Dendritic cell treated with granulocyte-macrophage colony-stimulating factor and Interleukin-4, amounts not matched to agents 40 ng/mL and 50 ng/mL, for 4 days (primary cell): ENCODE measurements at regions not wholly inside any gene's neighbourhood (a gene's known extent, or its start where the extent isn't known, plus 50 kb on each side); places are given as distances from the start of the nearest gene placed in this dataset.
"Not testable (repeated sequence)": the region's sequence is repeated elsewhere in the genome, so short reads cannot be mapped to it uniquely, and the experiment has no call there.

Source experiments
- H3K27ac Mint-ChIP-seq: one replicate; pipeline ENCODE4 v1.8.0; 2022; ENCODE audit warnings: mild to moderate bottlenecking, mixed read lengths
- H3K27me3 Mint-ChIP-seq: one replicate; pipeline ENCODE4 v1.8.0; 2022; ENCODE audit warnings: mild to moderate bottlenecking, mixed read lengths
- H3K36me3 Mint-ChIP-seq: one replicate; pipeline ENCODE4 v1.8.0; 2022; ENCODE audit warnings: low read depth, mixed read lengths
- H3K4me1 Mint-ChIP-seq: one replicate; pipeline ENCODE4 v1.8.0; 2022; ENCODE audit warnings: low read depth, mixed read lengths
- H3K4me3 Mint-ChIP-seq: one replicate; pipeline ENCODE4 v1.8.0; 2022; ENCODE audit warnings: mild to moderate bottlenecking, moderate library complexity, mixed read lengths
- H3K9me3 Mint-ChIP-seq: one replicate; pipeline ENCODE4 v1.8.0; 2022; ENCODE audit warnings: mixed read lengths
- intact Hi-C: fragments of 100-400 bp; cut with micrococcal nuclease; formaldehyde crosslinking; loops from one replicate; pipeline ENCODE4 v1.15.0; 2022

- intact Hi-C loops = no loop called here
- no peaks in the 10 kb centered on the region for H3K9me3 Mint-ChIP-seq
- H3K36me3 Mint-ChIP-seq = no peaks in the 10 kb centered on the region
- H3K4me3 Mint-ChIP-seq = no peak overlapping the region
- no peaks in the 10 kb centered on the region for H3K4me1 Mint-ChIP-seq
- H3K27me3 Mint-ChIP-seq = no peaks in the 10 kb centered on the region
- H3K27ac Mint-ChIP-seq = no peak overlapping the region
Measured at GRCh38 chr5:25552871-25553481, 908.2 kb upstream of the CDH10 start.

- intact Hi-C loops = no loop called here
- no peak overlapping the region for H3K4me3 Mint-ChIP-seq
- no peaks in the 10 kb centered on the region for H3K4me1 Mint-ChIP-seq
- H3K9me3 Mint-ChIP-seq = no peaks in the 10 kb centered on the region
- H3K27ac Mint-ChIP-seq = no peak overlapping the region
- no peaks in the 10 kb centered on the region for H3K27me3 Mint-ChIP-seq
- no peaks in the 10 kb centered on the region for H3K36me3 Mint-ChIP-seq
Measured at GRCh38 chr5:25550793-25551192, 906.0 kb upstream of the CDH10 start.

GRCh38 chr5:25544652-25545249 is 900.0 kb upstream of the CDH10 start:
- no peaks in the 10 kb centered on the region for H3K36me3 Mint-ChIP-seq
- H3K27ac Mint-ChIP-seq = no peak overlapping the region
- H3K27me3 Mint-ChIP-seq = no peaks in the 10 kb centered on the region
- H3K4me3 Mint-ChIP-seq = no peak overlapping the region
- H3K9me3 Mint-ChIP-seq = no peaks in the 10 kb centered on the region
- no peaks in the 10 kb centered on the region for H3K4me1 Mint-ChIP-seq
- intact Hi-C loops = no loop called here

- Mint-ChIP-seq H3K9me3 (no peaks in the 10 kb centered on the region), H3K27me3 (no peaks in the 10 kb centered on the region), H3K36me3 (no peaks in the 10 kb centered on the region), H3K27ac (no peak overlapping the region), H3K4me1 (no peaks in the 10 kb centered on the region), H3K4me3 (no peak overlapping the region)
- intact Hi-C loops = no loop called here
Measured at GRCh38 chr5:25540628-25541027, 895.9 kb upstream of the CDH10 start.

GRCh38 chr5:25539536-25539935 is 894.8 kb upstream of the CDH10 start:
- Mint-ChIP-seq H3K9me3 (no peaks in the 10 kb centered on the region), H3K4me1 (no peaks in the 10 kb centered on the region), H3K4me3 (no peak overlapping the region), H3K27me3 (no peaks in the 10 kb centered on the region), H3K36me3 (no peaks in the 10 kb centered on the region), H3K27ac (no peak overlapping the region)
- intact Hi-C loops = no loop called here

- H3K27me3 Mint-ChIP-seq, H3K9me3 Mint-ChIP-seq, intact Hi-C loops, H3K27ac Mint-ChIP-seq, H3K36me3 Mint-ChIP-seq, H3K4me1 Mint-ChIP-seq, H3K4me3 Mint-ChIP-seq: not testable (repeated sequence)
Measured at GRCh38 chr5:25536461-25536860, 891.7 kb upstream of the CDH10 start.

- Mint-ChIP-seq H3K4me1 (no peaks in the 10 kb centered on the region), H3K4me3 (no peak overlapping the region), H3K27me3 (no peaks in the 10 kb centered on the region), H3K36me3 (no peaks in the 10 kb centered on the region), H3K27ac (no peak overlapping the region), H3K9me3 (peaks cover 10% of the 10 kb centered on the region)
- intact Hi-C loops = no loop called here
Measured at GRCh38 chr5:25516141-25516540, 871.4 kb upstream of the CDH10 start.

GRCh38 chr5:25515525-25515924 is 870.7 kb upstream of the CDH10 start:
- H3K36me3 Mint-ChIP-seq = no peaks in the 10 kb centered on the region
- intact Hi-C loops = no loop called here

GRCh38 chr5:25510692-25511091 is 865.9 kb upstream of the CDH10 start:
- H3K4me3 Mint-ChIP-seq, intact Hi-C loops, H3K27me3 Mint-ChIP-seq, H3K9me3 Mint-ChIP-seq, H3K27ac Mint-ChIP-seq, H3K4me1 Mint-ChIP-seq, H3K36me3 Mint-ChIP-seq: not testable (repeated sequence)

More at GRCh38 chr5:25515525-25515924, 870.7 kb upstream of the CDH10 start:
- H3K4me1 Mint-ChIP-seq = no peaks in the 10 kb centered on the region
- H3K27me3 Mint-ChIP-seq = no peaks in the 10 kb centered on the region
- H3K27ac Mint-ChIP-seq = no peak overlapping the region
- peaks cover 10% of the 10 kb centered on the region for H3K9me3 Mint-ChIP-seq
- H3K4me3 Mint-ChIP-seq = no peak overlapping the region

GRCh38 chr5:25508011-25508410 is 863.2 kb upstream of the CDH10 start:
- H3K4me1 Mint-ChIP-seq, H3K27me3 Mint-ChIP-seq, H3K27ac Mint-ChIP-seq, H3K36me3 Mint-ChIP-seq, H3K4me3 Mint-ChIP-seq, intact Hi-C loops, H3K9me3 Mint-ChIP-seq: not testable (repeated sequence)

GRCh38 chr5:25500635-25501034 is 855.9 kb upstream of the CDH10 start:
- H3K4me3 Mint-ChIP-seq = no peak overlapping the region
- no peaks in the 10 kb centered on the region for H3K9me3 Mint-ChIP-seq
- H3K27me3 Mint-ChIP-seq = no peaks in the 10 kb centered on the region
- H3K27ac Mint-ChIP-seq = no peak overlapping the region
- intact Hi-C loops = no loop called here
- H3K36me3 Mint-ChIP-seq = no peaks in the 10 kb centered on the region
- H3K4me1 Mint-ChIP-seq = no peaks in the 10 kb centered on the region

GRCh38 chr5:25489834-25490538 is 845.2 kb upstream of the CDH10 start:
- H3K4me1 Mint-ChIP-seq = peaks cover 10% of the 10 kb centered on the region
- no peaks in the 10 kb centered on the region for H3K27me3 Mint-ChIP-seq
- H3K9me3 Mint-ChIP-seq = peaks cover 7% of the 10 kb centered on the region
- intact Hi-C loops = no loop called here
- H3K36me3 Mint-ChIP-seq = no peaks in the 10 kb centered on the region
- no peak overlapping the region for H3K27ac Mint-ChIP-seq
- H3K4me3 Mint-ChIP-seq = no peak overlapping the region

GRCh38 chr5:25488119-25488518 is 843.3 kb upstream of the CDH10 start:
- H3K27me3 Mint-ChIP-seq = no peaks in the 10 kb centered on the region
- H3K4me1 Mint-ChIP-seq = peaks cover 10% of the 10 kb centered on the region
- H3K4me3 Mint-ChIP-seq = no peak overlapping the region
- no peaks in the 10 kb centered on the region for H3K36me3 Mint-ChIP-seq
- intact Hi-C loops = no loop called here
- no peak overlapping the region for H3K27ac Mint-ChIP-seq
- H3K9me3 Mint-ChIP-seq = peaks cover 12% of the 10 kb centered on the region

GRCh38 chr5:25484391-25484790 is 839.6 kb upstream of the CDH10 start:
- Mint-ChIP-seq H3K27me3 (no peaks in the 10 kb centered on the region), H3K4me3 (no peak overlapping the region), H3K27ac (no peak overlapping the region), H3K36me3 (no peaks in the 10 kb centered on the region), H3K9me3 (peaks cover 12% of the 10 kb centered on the region), H3K4me1 (peaks cover 10% of the 10 kb centered on the region)
- intact Hi-C loops = no loop called here

GRCh38 chr5:25481463-25481862 is 836.7 kb upstream of the CDH10 start:
- no peaks in the 10 kb centered on the region for H3K4me1 Mint-ChIP-seq
- H3K9me3 Mint-ChIP-seq = peaks cover 12% of the 10 kb centered on the region
- no peaks in the 10 kb centered on the region for H3K36me3 Mint-ChIP-seq
- H3K27me3 Mint-ChIP-seq = no peaks in the 10 kb centered on the region
- H3K4me3 Mint-ChIP-seq = no peak overlapping the region
- H3K27ac Mint-ChIP-seq = no peak overlapping the region
- intact Hi-C loops = no loop called here
